SH-SY5Y (cell line): ENCODE measurements at regions not wholly inside any gene's neighbourhood (a gene's known extent, or its start where the extent isn't known, plus 50 kb on each side); places are given as distances from the start of the nearest gene placed in this dataset.

Experiments
- GATA2 ChIP-seq: IDR thresholded peaks from 2 replicates; pipeline ENCODE4 v1.6.1; 2011; ENCODE audit warnings: mild to moderate bottlenecking, low read depth, low read length
- GATA3 ChIP-seq: IDR thresholded peaks from 2 replicates; pipeline ENCODE4 v1.6.1; 2011; ENCODE audit warnings: low read depth, mild to moderate bottlenecking, low read length, moderate library complexity

DNA sequence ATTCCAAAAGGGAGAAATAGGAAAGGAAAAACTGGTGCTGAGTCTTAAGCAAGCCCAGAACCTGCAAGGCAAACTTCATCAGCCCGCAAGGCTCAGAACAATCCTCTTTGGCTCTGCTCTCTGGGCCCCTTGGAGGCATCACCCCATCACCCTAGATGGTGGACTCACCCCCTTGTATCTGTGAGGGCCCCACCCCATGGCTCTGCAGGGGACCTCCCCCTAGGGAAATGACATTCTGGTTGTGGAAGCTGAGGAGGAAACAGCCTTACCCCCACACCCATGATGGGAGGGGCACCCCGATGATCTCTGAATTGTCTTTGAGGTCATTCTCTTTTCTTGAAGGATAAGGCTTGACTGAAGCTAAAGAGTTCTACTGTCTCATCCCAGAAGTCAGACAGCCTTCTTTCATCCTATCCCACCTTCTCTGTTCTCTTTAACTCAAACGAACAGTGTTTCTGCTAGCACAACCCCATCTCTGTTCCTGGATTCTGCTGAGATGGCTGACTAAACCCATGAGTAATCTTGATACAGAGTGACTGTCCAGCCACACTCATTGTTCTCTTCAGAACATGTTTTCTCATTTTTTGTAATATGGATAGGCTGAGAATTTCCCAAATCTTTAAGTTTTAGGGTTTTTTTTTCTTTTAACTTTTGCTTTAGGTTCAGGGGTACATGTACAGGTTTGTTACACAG lies 492.1 kb upstream of the MYT1L start:
- TF ChIP-seq GATA3 (no peak), GATA2 (no peak)
